ENCODE measurements at regions not wholly inside any gene's neighbourhood (a gene's known extent, or its start where the extent isn't known, plus 50 kb on each side); places are given as distances from the start of the nearest gene placed in this dataset.

GRCh38 chrX:113001836-113002235 is 161.2 kb upstream of the AMOT start:
- Mint-ChIP-seq H3K9me3 (ENCODE audit: low read depth, unreplicated experiment) (no peaks in the 10 kb centered on the region), H3K27ac (ENCODE audit: unreplicated experiment) (no peak overlapping the region), H3K27me3 (ENCODE audit: unreplicated experiment) (no peaks in the 10 kb centered on the region), H3K36me3 (ENCODE audit: insufficient read depth, unreplicated experiment) (no peaks in the 10 kb centered on the region), H3K4me3 (ENCODE audit: low read depth, unreplicated experiment) (no peak overlapping the region), H3K4me1 (ENCODE audit: low read depth, unreplicated experiment) (no peaks in the 10 kb centered on the region)
- intact Hi-C loops (cut with micrococcal nuclease; ENCODE audit: unreplicated experiment), result loop anchor here (10.0 kb wide), 1 partner anchor 57 kb away; no protein-coding TSS in a partner anchor
- TF ChIP-seq CTCF (IDR thresholded peaks at IDR 0.05; ENCODE audit: unreplicated experiment), result no peak
- CTCF ChIA-PET, result interaction anchor here (0.6 kb wide), 1 partner anchor 1463 kb away, joined by 3 read pairs; no protein-coding TSS in a partner anchor
- no peak for DNase-seq
- BruUV-seq (replicated peaks), result no TSS peak

- H3K4me3 Mint-ChIP-seq (ENCODE audit: low read depth, unreplicated experiment), result no peak overlapping the region
- intact Hi-C loops (cut with micrococcal nuclease; ENCODE audit: unreplicated experiment), result no loop called here
- no peak for TF ChIP-seq CTCF (IDR thresholded peaks at IDR 0.05; ENCODE audit: unreplicated experiment)
- H3K9me3 Mint-ChIP-seq (ENCODE audit: low read depth, unreplicated experiment), result no peaks in the 10 kb centered on the region
- no peaks in the 10 kb centered on the region for H3K27me3 Mint-ChIP-seq (ENCODE audit: unreplicated experiment)
- H3K27ac Mint-ChIP-seq (ENCODE audit: unreplicated experiment), result no peak overlapping the region
- BruUV-seq (replicated peaks), result no TSS peak
- CTCF ChIA-PET, result no interaction called here
- no peaks in the 10 kb centered on the region for H3K4me1 Mint-ChIP-seq (ENCODE audit: low read depth, unreplicated experiment)
- no peaks in the 10 kb centered on the region for H3K36me3 Mint-ChIP-seq (ENCODE audit: insufficient read depth, unreplicated experiment)
- DNase-seq, result no peak
Observed at GRCh38 chrX:112997991-112998390, 157.4 kb upstream of the AMOT start.

GRCh38 chrX:112991801-112992200 is 151.2 kb upstream of the AMOT start:
- Mint-ChIP-seq H3K4me1 (ENCODE audit: low read depth, unreplicated experiment) (no peaks in the 10 kb centered on the region), H3K36me3 (ENCODE audit: insufficient read depth, unreplicated experiment) (no peaks in the 10 kb centered on the region), H3K27ac (ENCODE audit: unreplicated experiment) (no peak overlapping the region), H3K4me3 (ENCODE audit: low read depth, unreplicated experiment) (no peak overlapping the region), H3K9me3 (ENCODE audit: low read depth, unreplicated experiment) (no peaks in the 10 kb centered on the region), H3K27me3 (ENCODE audit: unreplicated experiment) (no peaks in the 10 kb centered on the region)
- CTCF ChIA-PET, result no interaction called here
- no peak for DNase-seq
- TF ChIP-seq CTCF (IDR thresholded peaks at IDR 0.05; ENCODE audit: unreplicated experiment), result no peak
- BruUV-seq (replicated peaks), result no TSS peak
- intact Hi-C loops (cut with micrococcal nuclease; ENCODE audit: unreplicated experiment), result no loop called here

- Mint-ChIP-seq H3K9me3 (ENCODE audit: low read depth, unreplicated experiment) (peaks cover 3% of the 10 kb centered on the region), H3K27me3 (ENCODE audit: unreplicated experiment) (no peaks in the 10 kb centered on the region), H3K36me3 (ENCODE audit: insufficient read depth, unreplicated experiment) (no peaks in the 10 kb centered on the region), H3K4me3 (ENCODE audit: low read depth, unreplicated experiment) (no peak overlapping the region), H3K27ac (ENCODE audit: unreplicated experiment) (no peak overlapping the region), H3K4me1 (ENCODE audit: low read depth, unreplicated experiment) (no peaks in the 10 kb centered on the region)
- CTCF ChIA-PET, result no interaction called here
- DNase-seq, result no peak
- intact Hi-C loops (cut with micrococcal nuclease; ENCODE audit: unreplicated experiment), result no loop called here
- BruUV-seq (replicated peaks), result no TSS peak
- no peak for TF ChIP-seq CTCF (IDR thresholded peaks at IDR 0.05; ENCODE audit: unreplicated experiment)
Observed at GRCh38 chrX:112979879-112980278, 139.2 kb upstream of the AMOT start.

All from Calu3 (cell line).